ENCODE measurements at regions not wholly inside any gene's neighbourhood (a gene's known extent, or its start where the extent isn't known, plus 50 kb on each side); places are given as distances from the start of the nearest gene placed in this dataset.

GRCh38 chr6:93827728-93828127 is 408.4 kb upstream of the EPHA7 start:
- no peak for TF ChIP-seq CTCF (IDR thresholded peaks at IDR 0.05 in 2 of 3, conservative IDR thresholded peaks at IDR 0.05 in 1 of 3; ENCODE audit: borderline replicate concordance in 1 of 3, insufficient read depth in 1 of 3, low read depth in 2 of 3, low read length in 2 of 3)
- no peak for TF ChIP-seq REST (IDR thresholded peaks at IDR 0.05; ENCODE audit: low read depth)
- no peak for TF ChIP-seq ZNF274 (IDR thresholded peaks at IDR 0.05; ENCODE audit: low read depth, low read length)
- TF ChIP-seq FOSL1 (IDR thresholded peaks at IDR 0.05; ENCODE audit: low read depth) = no peak

Data from HCT116 (cell line).